PC-9 (cell line): ENCODE measurements at regions not wholly inside any gene's neighbourhood (a gene's known extent, or its start where the extent isn't known, plus 50 kb on each side); places are given as distances from the start of the nearest gene placed in this dataset.

ENCODE experiments used
- CTCF ChIP-seq: fragments of 200-600 bp; sonication (generic); conservative IDR thresholded peaks from 2 replicates; pipeline ENCODE4 v1.6.1; 2017; ENCODE audit warnings: mixed run types, antibody characterized with exemption, mild to moderate bottlenecking, moderate library complexity
- EZH2 ChIP-seq: fragments of 200-600 bp; sonication (generic); IDR thresholded peaks from 2 replicates; pipeline ENCODE4 v1.8.0; 2017; ENCODE audit warnings: antibody characterized with exemption, low read depth

GRCh38 chr7:156434706-156435105 is 205.9 kb upstream of the RNF32 start:
- TF ChIP-seq CTCF (no peak), EZH2 (no peak)
